Activated naive CD8-positive, alpha-beta T cell (primary cell): ENCODE measurements at regions not wholly inside any gene's neighbourhood (a gene's known extent, or its start where the extent isn't known, plus 50 kb on each side); places are given as distances from the start of the nearest gene placed in this dataset.

Experiments used
- H3K27ac Mint-ChIP-seq: one replicate; pipeline ENCODE4 v1.8.0; 2021; ENCODE audit warnings: mixed read lengths
- H3K27me3 Mint-ChIP-seq: one replicate; pipeline ENCODE4 v1.8.0; 2021; ENCODE audit warnings: mixed read lengths
- H3K36me3 Mint-ChIP-seq: one replicate; pipeline ENCODE4 v1.8.0; 2021; ENCODE audit warnings: mixed read lengths
- H3K4me1 Mint-ChIP-seq: one replicate; pipeline ENCODE4 v1.8.0; 2021; ENCODE audit warnings: low read depth, mixed read lengths
- H3K4me3 Mint-ChIP-seq: one replicate; pipeline ENCODE4 v1.8.0; 2021; ENCODE audit warnings: mild to moderate bottlenecking, mixed read lengths
- H3K9me3 Mint-ChIP-seq: one replicate; pipeline ENCODE4 v1.8.0; 2021; ENCODE audit warnings: low read depth, mixed read lengths

GRCh38 chr6:145258122-145258521 is 477.2 kb downstream of the EPM2A start:
- Mint-ChIP-seq H3K27me3 (peaks cover 2% of the 10 kb centered on the region), H3K4me3 (no peak overlapping the region), H3K9me3 (no peaks in the 10 kb centered on the region), H3K27ac (no peak overlapping the region), H3K36me3 (no peaks in the 10 kb centered on the region), H3K4me1 (no peaks in the 10 kb centered on the region)

- Mint-ChIP-seq H3K4me3 (no peak overlapping the region), H3K36me3 (no peaks in the 10 kb centered on the region)
Observed at GRCh38 chr6:145260484-145261175, 474.7 kb downstream of the EPM2A start.

GRCh38 chr6:145261758-145262157 is 473.6 kb downstream of the EPM2A start:
- Mint-ChIP-seq H3K4me3 (no peak overlapping the region), H3K9me3 (no peaks in the 10 kb centered on the region), H3K27ac (no peak overlapping the region), H3K27me3 (peaks cover 6% of the 10 kb centered on the region), H3K4me1 (no peaks in the 10 kb centered on the region), H3K36me3 (no peaks in the 10 kb centered on the region)

More at GRCh38 chr6:145260484-145261175, 474.7 kb downstream of the EPM2A start:
- Mint-ChIP-seq H3K9me3 (no peaks in the 10 kb centered on the region), H3K4me1 (no peaks in the 10 kb centered on the region), H3K27me3 (peaks cover 6% of the 10 kb centered on the region), H3K27ac (no peak overlapping the region)

GRCh38 chr6:145262771-145263170 is 472.5 kb downstream of the EPM2A start:
- Mint-ChIP-seq H3K4me3 (no peak overlapping the region), H3K27me3 (peaks cover 6% of the 10 kb centered on the region), H3K9me3 (no peaks in the 10 kb centered on the region), H3K27ac (no peak overlapping the region), H3K4me1 (no peaks in the 10 kb centered on the region), H3K36me3 (no peaks in the 10 kb centered on the region)

GRCh38 chr6:145263778-145264211 is 471.5 kb downstream of the EPM2A start:
- no peaks in the 10 kb centered on the region for H3K9me3 Mint-ChIP-seq
- H3K36me3 Mint-ChIP-seq = no peaks in the 10 kb centered on the region
- no peaks in the 10 kb centered on the region for H3K4me1 Mint-ChIP-seq
- no peak overlapping the region for H3K27ac Mint-ChIP-seq
- H3K4me3 Mint-ChIP-seq = no peak overlapping the region
- peaks cover 6% of the 10 kb centered on the region for H3K27me3 Mint-ChIP-seq

GRCh38 chr6:145266432-145267075 is 468.8 kb downstream of the EPM2A start:
- no peak overlapping the region for H3K27ac Mint-ChIP-seq
- no peaks in the 10 kb centered on the region for H3K9me3 Mint-ChIP-seq
- no peaks in the 10 kb centered on the region for H3K4me1 Mint-ChIP-seq
- peaks cover 4% of the 10 kb centered on the region for H3K27me3 Mint-ChIP-seq
- H3K4me3 Mint-ChIP-seq = no peak overlapping the region
- H3K36me3 Mint-ChIP-seq = no peaks in the 10 kb centered on the region

- no peaks in the 10 kb centered on the region for H3K9me3 Mint-ChIP-seq
- no peak overlapping the region for H3K27ac Mint-ChIP-seq
- H3K36me3 Mint-ChIP-seq = no peaks in the 10 kb centered on the region
- H3K4me1 Mint-ChIP-seq = no peaks in the 10 kb centered on the region
- H3K27me3 Mint-ChIP-seq = peaks cover 4% of the 10 kb centered on the region
- no peak overlapping the region for H3K4me3 Mint-ChIP-seq
Observed at GRCh38 chr6:145267076-145267867, 468.0 kb downstream of the EPM2A start.

- Mint-ChIP-seq H3K36me3 (no peaks in the 10 kb centered on the region), H3K27me3 (no peaks in the 10 kb centered on the region), H3K27ac (no peak overlapping the region), H3K4me1 (no peaks in the 10 kb centered on the region), H3K9me3 (no peaks in the 10 kb centered on the region), H3K4me3 (no peak overlapping the region)
Observed at GRCh38 chr6:145270464-145270863, 464.9 kb downstream of the EPM2A start.

- H3K4me1 Mint-ChIP-seq = no peaks in the 10 kb centered on the region
- H3K4me3 Mint-ChIP-seq = no peak overlapping the region
- no peak overlapping the region for H3K27ac Mint-ChIP-seq
- H3K36me3 Mint-ChIP-seq = no peaks in the 10 kb centered on the region
- no peaks in the 10 kb centered on the region for H3K9me3 Mint-ChIP-seq
- H3K27me3 Mint-ChIP-seq = no peaks in the 10 kb centered on the region
Observed at GRCh38 chr6:145271040-145271439, 464.3 kb downstream of the EPM2A start.

GRCh38 chr6:145271577-145271976 is 463.7 kb downstream of the EPM2A start:
- H3K9me3 Mint-ChIP-seq = no peaks in the 10 kb centered on the region
- H3K36me3 Mint-ChIP-seq = no peaks in the 10 kb centered on the region
- H3K27me3 Mint-ChIP-seq = no peaks in the 10 kb centered on the region

GRCh38 chr6:145272246-145272645 is 463.1 kb downstream of the EPM2A start:
- H3K27ac Mint-ChIP-seq = no peak overlapping the region
- H3K4me1 Mint-ChIP-seq = no peaks in the 10 kb centered on the region
- H3K27me3 Mint-ChIP-seq = no peaks in the 10 kb centered on the region
- H3K9me3 Mint-ChIP-seq = no peaks in the 10 kb centered on the region
- H3K4me3 Mint-ChIP-seq = no peak overlapping the region
- H3K36me3 Mint-ChIP-seq = no peaks in the 10 kb centered on the region

More at GRCh38 chr6:145271577-145271976, 463.7 kb downstream of the EPM2A start:
- H3K4me1 Mint-ChIP-seq = no peaks in the 10 kb centered on the region
- H3K4me3 Mint-ChIP-seq = no peak overlapping the region
- H3K27ac Mint-ChIP-seq = no peak overlapping the region

GRCh38 chr6:145273136-145273535 is 462.2 kb downstream of the EPM2A start:
- Mint-ChIP-seq H3K27ac (no peak overlapping the region), H3K4me1 (no peaks in the 10 kb centered on the region), H3K27me3 (no peaks in the 10 kb centered on the region), H3K4me3 (no peak overlapping the region), H3K36me3 (no peaks in the 10 kb centered on the region), H3K9me3 (no peaks in the 10 kb centered on the region)

GRCh38 chr6:145274083-145274482 is 461.2 kb downstream of the EPM2A start:
- Mint-ChIP-seq H3K27ac (no peak overlapping the region), H3K4me3 (no peak overlapping the region), H3K4me1 (no peaks in the 10 kb centered on the region), H3K36me3 (no peaks in the 10 kb centered on the region), H3K27me3 (no peaks in the 10 kb centered on the region), H3K9me3 (no peaks in the 10 kb centered on the region)

GRCh38 chr6:145275019-145275418 is 460.3 kb downstream of the EPM2A start:
- Mint-ChIP-seq H3K36me3 (no peaks in the 10 kb centered on the region), H3K4me3 (no peak overlapping the region), H3K27me3 (no peaks in the 10 kb centered on the region), H3K4me1 (no peaks in the 10 kb centered on the region), H3K9me3 (no peaks in the 10 kb centered on the region), H3K27ac (no peak overlapping the region)

- H3K9me3 Mint-ChIP-seq = no peaks in the 10 kb centered on the region
- no peaks in the 10 kb centered on the region for H3K27me3 Mint-ChIP-seq
- H3K4me1 Mint-ChIP-seq = no peaks in the 10 kb centered on the region
- H3K4me3 Mint-ChIP-seq = no peak overlapping the region
- no peaks in the 10 kb centered on the region for H3K36me3 Mint-ChIP-seq
- no peak overlapping the region for H3K27ac Mint-ChIP-seq
Observed at GRCh38 chr6:145275787-145276186, 459.5 kb downstream of the EPM2A start.
